Spleen (tissue), 11 donors: ENCODE measurements at regions not wholly inside any gene's neighbourhood (a gene's known extent, or its start where the extent isn't known, plus 50 kb on each side); places are given as distances from the start of the nearest gene placed in this dataset.

Experiments
- DNase-seq: peaks from one replicate; pipeline ENCODE4 v3.0.0-alpha.2; 2020
- H3K27ac ChIP-seq, 8 donors: fragments of 200-600 bp; sonication (generic) in 7 of 8; 1 replicate in 4 of 8; 2 replicates in 4 of 8; pipeline versions ENCODE4 v1.5.0 to v1.8.0; 2016 to 2021; ENCODE audit warnings: inconsistent platforms in 4 of 8, mild to moderate bottlenecking in 4 of 8, moderate library complexity in 1 of 8
- H3K27me3 ChIP-seq, 7 donors: fragments of 200-600 bp; sonication (generic) in 6 of 7; replicated peaks in 1 of 7; 1 replicate in 4 of 7; 2 replicates in 3 of 7; pipeline versions ENCODE4 v1.5.0 to v1.8.0; 2016 to 2021; ENCODE audit warnings: inconsistent platforms in 3 of 7, mild to moderate bottlenecking in 1 of 7
- H3K36me3 ChIP-seq, 6 donors: fragments of 200-600 bp; sonication (generic) in 5 of 6; 1 replicate in 4 of 6; 2 replicates in 2 of 6; pipeline versions ENCODE4 v1.5.0 to v1.8.0; 2016 to 2021; ENCODE audit warnings: inconsistent platforms in 2 of 6
- H3K4me1 ChIP-seq, 6 donors: fragments of 200-600 bp; sonication (generic) in 5 of 6; 1 replicate in 3 of 6; 2 replicates in 3 of 6; pipeline versions ENCODE4 v1.5.0 to v1.8.0; 2016 to 2021; ENCODE audit warnings: inconsistent platforms in 3 of 6
- H3K4me3 ChIP-seq, 8 donors: fragments of 200-600 bp; sonication (generic) in 7 of 8; 1 replicate in 4 of 8; 2 replicates in 4 of 8; pipeline versions ENCODE4 v1.5.0 to v1.8.0; 2016 to 2021; ENCODE audit warnings: inconsistent platforms in 4 of 8, mild to moderate bottlenecking in 4 of 8, moderate library complexity in 2 of 8
- H3K9me3 ChIP-seq, 8 donors: fragments of 200-600 bp; sonication (generic) in 7 of 8; 1 replicate in 4 of 8; 2 replicates in 4 of 8; pipeline versions ENCODE4 v1.5.0 to v1.8.0; 2016 to 2021; ENCODE audit warnings: inconsistent platforms in 4 of 8
- POLR2A ChIP-seq, 3 donors: fragments of 450-650 bp; IDR thresholded peaks; one replicate each; pipeline ENCODE4 v1.5.1; 2017; ENCODE audit warnings: antibody characterized with exemption in 3 of 3, mild to moderate bottlenecking in 1 of 3
- POLR2AphosphoS5 ChIP-seq, 3 donors: sonication (generic); formaldehyde crosslinking; IDR thresholded peaks; one replicate each; pipeline ENCODE4 v1.5.1; 2017; ENCODE audit warnings: antibody characterized with exemption in 3 of 3
- WGBS, 5 donors: extraction: QIAGEN DNeasy Blood & Tissue Kit in 3 of 5; methylation state at CpG; one replicate each; pipeline versions ENCODE4 v1.1.5 to v1.1.7; 2013 to 2018; 5-methylcytosine and 5-hydroxymethylcytosine counted together
- intact Hi-C: fragments of 100-400 bp; cut with DNase I; formaldehyde crosslinking; loops from one replicate; pipeline ENCODE4 v1.15.0; 2023; ENCODE audit warnings: low total_unique reads
- TF ChIP-seq, protein P1 (sequence below), 11 experiments: fragments of 200-600 bp in 7 of 11; fragments of 450-650 bp in 4 of 11; sonication (generic) in 4 of 11; IDR thresholded peaks in 8 of 11; conservative IDR thresholded peaks in 3 of 11; 1 replicate in 7 of 11; 2 replicates in 4 of 11; pipeline versions ENCODE4 v1.4.0 to v1.8.0; 2016 to 2021; ENCODE audit warnings: antibody characterized with exemption in 11 of 11, inconsistent platforms in 4 of 11, mild to moderate bottlenecking in 1 of 11
- donor health status: healthy with polysubstance abuse.
- donor health status: DM: no; HTN: no; CAD: no; lungs with moderate emphysema.
- donor health status: DM: no; HTN: no; CAD: no.
- donor health status: Bipolar disorder and iron deficiency.
- donor health status: healthy.
- donor health status: DM: no; HTN: no; CAD: no.
- donor health status: DM: yes; HTN: yes; CAD: no.

DNA sequence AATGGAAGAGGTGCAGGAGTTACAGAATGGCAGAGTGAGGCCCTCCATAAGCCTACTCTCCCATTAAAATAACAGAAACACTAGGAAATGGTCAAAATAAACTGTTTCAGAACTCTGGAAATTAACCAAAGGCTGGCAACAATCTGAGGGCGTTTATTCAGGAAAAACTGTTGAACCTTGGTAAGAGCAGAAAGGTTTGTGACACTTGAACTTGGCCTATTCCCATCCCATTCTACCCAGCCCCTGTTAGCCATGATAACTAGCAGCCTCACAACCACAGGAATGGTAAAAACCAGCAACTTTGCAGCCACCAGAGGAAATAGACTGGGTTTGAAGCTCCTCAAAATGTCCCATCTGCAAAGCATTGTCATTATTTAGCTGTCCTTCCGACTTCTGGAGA lies 256.8 kb downstream of the RHOU start:
- intact Hi-C loops, result no loop called here
- 77 to 91% (median 84%) methylated on average over 2 of the region's 2 CpGs for WGBS, 5 donors

DNA sequence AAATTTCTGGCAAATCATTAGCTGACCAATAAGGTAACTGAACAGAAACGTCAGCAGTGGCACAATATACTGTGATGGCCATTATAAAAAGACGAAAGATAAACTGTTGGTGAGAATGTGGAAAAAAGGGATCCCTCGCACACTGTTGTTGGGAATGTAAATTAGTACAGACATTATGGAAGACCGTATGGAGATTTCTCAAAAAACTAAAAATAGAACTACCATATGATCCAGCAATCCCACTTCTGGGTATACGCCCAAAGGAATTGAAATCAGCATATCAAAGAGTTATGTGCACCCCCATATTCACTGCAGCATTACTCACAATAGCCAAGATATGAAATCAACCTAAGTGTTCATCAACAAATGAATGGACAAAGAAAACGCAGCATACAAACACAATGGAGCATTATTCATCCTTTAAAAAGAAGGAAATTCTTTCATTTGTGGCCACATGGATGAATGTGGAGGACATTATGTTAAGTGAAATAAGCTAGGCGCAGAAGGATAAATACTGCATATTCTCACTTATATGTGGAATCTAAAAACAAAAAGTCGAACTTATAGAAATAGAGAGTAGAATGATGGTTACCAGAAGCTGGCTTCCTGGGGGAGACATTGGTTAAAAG lies 257.7 kb downstream of the RHOU start:
- TF ChIP-seq POLR2AphosphoS5 (IDR thresholded peaks at IDR 0.05) (no peak), POLR2A (IDR thresholded peaks at IDR 0.05) (no peak)
- TF ChIP-seq, protein P1, sequence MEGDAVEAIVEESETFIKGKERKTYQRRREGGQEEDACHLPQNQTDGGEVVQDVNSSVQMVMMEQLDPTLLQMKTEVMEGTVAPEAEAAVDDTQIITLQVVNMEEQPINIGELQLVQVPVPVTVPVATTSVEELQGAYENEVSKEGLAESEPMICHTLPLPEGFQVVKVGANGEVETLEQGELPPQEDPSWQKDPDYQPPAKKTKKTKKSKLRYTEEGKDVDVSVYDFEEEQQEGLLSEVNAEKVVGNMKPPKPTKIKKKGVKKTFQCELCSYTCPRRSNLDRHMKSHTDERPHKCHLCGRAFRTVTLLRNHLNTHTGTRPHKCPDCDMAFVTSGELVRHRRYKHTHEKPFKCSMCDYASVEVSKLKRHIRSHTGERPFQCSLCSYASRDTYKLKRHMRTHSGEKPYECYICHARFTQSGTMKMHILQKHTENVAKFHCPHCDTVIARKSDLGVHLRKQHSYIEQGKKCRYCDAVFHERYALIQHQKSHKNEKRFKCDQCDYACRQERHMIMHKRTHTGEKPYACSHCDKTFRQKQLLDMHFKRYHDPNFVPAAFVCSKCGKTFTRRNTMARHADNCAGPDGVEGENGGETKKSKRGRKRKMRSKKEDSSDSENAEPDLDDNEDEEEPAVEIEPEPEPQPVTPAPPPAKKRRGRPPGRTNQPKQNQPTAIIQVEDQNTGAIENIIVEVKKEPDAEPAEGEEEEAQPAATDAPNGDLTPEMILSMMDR (IDR thresholded peaks at IDR 0.05 in 8 of 11, conservative IDR thresholded peaks at IDR 0.05 in 3 of 11), result no peak
- Histone ChIP-seq H3K4me3 (no peak overlapping the region), H3K4me1 (peaks cover 12 to 46% (median 30%) of the 10 kb centered on the region in 6 donors), H3K27me3 (no peaks in the 10 kb centered on the region), H3K36me3 (no peaks in the 10 kb centered on the region), H3K9me3 (no peaks in the 10 kb centered on the region), H3K27ac (no peak overlapping the region)
- 91 to 97% (median 92%) methylated on average over 8 of the region's 8 CpGs for WGBS, 5 donors
- DNase-seq, result no peak
- intact Hi-C loops, result no loop called here

More for the DNA sequence above, 256.8 kb downstream of the RHOU start:
- H3K27ac ChIP-seq, result peak overlapping the region in 2 of 8 donors; percentile 78 to 84
- no peak for TF ChIP-seq POLR2AphosphoS5 (IDR thresholded peaks at IDR 0.05)
- TF ChIP-seq POLR2A (IDR thresholded peaks at IDR 0.05), result no peak
- TF ChIP-seq, protein P1 (IDR thresholded peaks at IDR 0.05 in 8 of 11, conservative IDR thresholded peaks at IDR 0.05 in 3 of 11), result no peak
- no peaks in the 10 kb centered on the region for H3K36me3 ChIP-seq
- no peaks in the 10 kb centered on the region for H3K27me3 ChIP-seq
- H3K9me3 ChIP-seq, result no peaks in the 10 kb centered on the region
- H3K4me3 ChIP-seq, result no peak overlapping the region
- DNase-seq, result no peak
- H3K4me1 ChIP-seq, result peaks cover 12 to 53% (median 30%) of the 10 kb centered on the region in 6 donors

DNA sequence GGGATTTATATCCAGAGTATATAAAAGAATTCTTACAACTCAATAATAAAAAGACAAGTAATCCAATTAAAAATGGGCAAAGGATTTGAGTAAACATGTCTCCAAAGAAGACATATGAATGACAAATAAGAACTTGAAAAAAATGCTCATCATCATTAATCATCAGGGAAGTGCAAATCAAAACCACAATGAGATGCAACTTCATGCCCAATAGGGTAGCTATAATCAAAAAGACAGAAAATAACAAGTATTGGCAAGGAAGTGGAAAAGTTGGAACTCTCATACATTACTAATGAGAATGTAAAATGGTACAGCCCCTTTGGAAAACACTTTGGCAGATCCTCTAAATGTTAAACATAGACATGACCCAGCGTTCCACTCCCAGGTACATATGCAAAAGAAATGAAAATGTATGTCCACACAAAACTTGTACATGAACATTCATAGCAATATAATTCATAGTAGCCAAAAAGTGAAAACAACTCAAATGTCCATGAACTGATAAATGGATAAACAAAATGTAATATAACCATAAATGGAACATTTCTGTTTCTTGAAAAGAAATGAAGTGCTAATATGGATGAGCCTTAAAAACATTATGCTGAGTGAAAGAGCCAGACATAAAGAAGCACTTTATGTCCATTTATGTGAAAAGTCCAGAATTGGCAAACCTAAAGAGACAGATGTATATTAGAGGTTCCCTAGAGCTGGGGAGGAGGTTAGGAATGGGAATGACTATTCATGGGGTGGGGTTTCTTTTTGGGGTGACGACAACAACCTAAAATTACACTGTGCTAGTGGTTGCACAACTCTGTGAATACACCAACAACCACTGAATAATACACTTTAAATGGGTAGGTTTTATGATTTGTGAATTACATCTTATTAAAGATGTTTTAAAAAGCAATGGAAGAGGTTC lies 259.7 kb downstream of the RHOU start:
- intact Hi-C loops, result no loop called here
- TF ChIP-seq, protein P1 (IDR thresholded peaks at IDR 0.05 in 8 of 11, conservative IDR thresholded peaks at IDR 0.05 in 3 of 11), result no peak
- TF ChIP-seq POLR2A (IDR thresholded peaks at IDR 0.05) (no peak), POLR2AphosphoS5 (IDR thresholded peaks at IDR 0.05) (no peak)
- no peaks in the 10 kb centered on the region for H3K27me3 ChIP-seq
- WGBS, 5 donors, result 75 to 88% (median 79%) methylated on average over 2 of the region's 2 CpGs
- DNase-seq, result no peak
- H3K4me1 ChIP-seq, result peaks cover 5 to 35% (median 18%) of the 10 kb centered on the region in 6 donors
- H3K4me3 ChIP-seq, result no peak overlapping the region
- no peaks in the 10 kb centered on the region for H3K9me3 ChIP-seq
- H3K27ac ChIP-seq, result no peak overlapping the region
- H3K36me3 ChIP-seq, result no peaks in the 10 kb centered on the region

DNA sequence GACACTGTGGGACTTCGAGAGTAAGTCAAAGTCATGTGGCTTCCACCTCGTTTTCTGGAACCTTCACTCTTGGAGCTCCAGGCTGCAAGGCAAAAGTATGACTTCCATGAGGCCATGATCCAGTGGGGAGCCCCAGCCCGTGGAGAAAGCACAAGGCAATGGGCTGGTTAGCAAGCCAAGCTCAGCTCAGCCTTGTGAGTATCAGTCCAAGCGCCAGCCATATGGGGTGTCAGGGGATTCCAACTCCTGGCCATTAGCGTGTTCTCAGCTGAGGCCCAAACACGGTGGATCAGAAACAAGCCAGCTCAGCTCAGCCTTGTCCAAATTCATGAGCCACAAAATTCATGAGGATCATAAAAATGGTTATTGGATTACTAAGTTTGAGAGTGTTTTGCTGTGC lies 261.0 kb downstream of the RHOU start:
- WGBS, 5 donors, result 91 to 95% (median 93%) methylated on average over 6 of the region's 6 CpGs
- Histone ChIP-seq H3K27ac (no peak overlapping the region), H3K27me3 (no peaks in the 10 kb centered on the region), H3K4me3 (no peak overlapping the region), H3K36me3 (no peaks in the 10 kb centered on the region), H3K9me3 (no peaks in the 10 kb centered on the region), H3K4me1 (peaks cover 0 to 21% (median 6%) of the 10 kb centered on the region in 6 donors)
- intact Hi-C loops, result no loop called here
- DNase-seq, result no peak
- no peak for TF ChIP-seq POLR2A (IDR thresholded peaks at IDR 0.05)
- TF ChIP-seq, protein P1 (IDR thresholded peaks at IDR 0.05 in 8 of 11, conservative IDR thresholded peaks at IDR 0.05 in 3 of 11), result no peak
- no peak for TF ChIP-seq POLR2AphosphoS5 (IDR thresholded peaks at IDR 0.05)
